Fibroblast of mammary gland (primary cell): ENCODE measurements at regions not wholly inside any gene's neighbourhood (a gene's known extent, or its start where the extent isn't known, plus 50 kb on each side); places are given as distances from the start of the nearest gene placed in this dataset.

Experiments used
- DNase-seq: peaks from one replicate; pipeline ENCODE4 v3.0.0-alpha.2; 2010; ENCODE audit warnings: low read depth
- H3K4me3 ChIP-seq: 2 replicates; pipeline ENCODE4 v1.5.1; 2011; ENCODE audit warnings: low read depth, mild to moderate bottlenecking, low read length, moderate library complexity; ENCODE audit not compliant: control insufficient read depth
- CTCF ChIP-seq: conservative IDR thresholded peaks from 2 replicates; pipeline ENCODE4 v1.5.1; 2011; ENCODE audit warnings: low read depth, low read length, inconsistent platforms; ENCODE audit not compliant: control insufficient read depth, insufficient read depth

- peak; percentile 65 for DNase-seq
- TF ChIP-seq CTCF: no peak
- H3K4me3 ChIP-seq: no peak overlapping the region
Measured at GRCh38 chr2:164145093-164145987, 409.5 kb upstream of the FIGN start.

- DNase-seq: no peak
- no peak for TF ChIP-seq CTCF
- H3K4me3 ChIP-seq: no peak overlapping the region
Measured at GRCh38 chr2:164143183-164143930, 407.5 kb upstream of the FIGN start.

GRCh38 chr2:164142755-164143154, 406.9 kb upstream of the FIGN start:
- no peak for TF ChIP-seq CTCF
- H3K4me3 ChIP-seq: no peak overlapping the region
- no peak for DNase-seq

GRCh38 chr2:164141271-164141670, 405.5 kb upstream of the FIGN start:
- no peak overlapping the region for H3K4me3 ChIP-seq
- DNase-seq: no peak
- no peak for TF ChIP-seq CTCF

- no peak for DNase-seq
- TF ChIP-seq CTCF: no peak
- H3K4me3 ChIP-seq: no peak overlapping the region
Measured at GRCh38 chr2:164138750-164139149, 402.9 kb upstream of the FIGN start.

- DNase-seq: no peak
- H3K4me3 ChIP-seq: no peak overlapping the region
- TF ChIP-seq CTCF: no peak
Measured at GRCh38 chr2:164134336-164134735, 398.5 kb upstream of the FIGN start.
